GM10248 (cell line): ENCODE measurements at regions not wholly inside any gene's neighbourhood (a gene's known extent, or its start where the extent isn't known, plus 50 kb on each side); places are given as distances from the start of the nearest gene placed in this dataset.

Source experiments
- CTCF ChIA-PET: fragments of 300-600 bp; sonication (Branson Sonifier 250); formaldehyde crosslinking; extraction: SDS; loops from one replicate; lab custom pipeline; 2021; ENCODE audit warnings: antibody characterized with exemption; lab: Yijun Ruan, JAX
- POLR2A ChIA-PET: fragments of 350-650 bp; sonication (Branson Sonifier 250); formaldehyde crosslinking; extraction: SDS; loops from one replicate; lab custom pipeline; 2020; ENCODE audit warnings: antibody characterized with exemption; lab: Yijun Ruan, JAX
- DNase-seq: peaks from one replicate; pipeline ENCODE4 v3.0.0; 2012; ENCODE audit errors: extremely low spot score
- CTCF ChIP-seq: IDR thresholded peaks from 2 replicates; pipeline ENCODE4 v1.5.1; 2012; ENCODE audit warnings: mild to moderate bottlenecking, low read depth; ENCODE audit errors: extremely low read depth, missing control alignments, control extremely low read depth

GRCh38 chr10:1850971-1851527 lies 113.7 kb upstream of the ADARB2 start:
- POLR2A ChIA-PET: no interaction called here
- CTCF ChIA-PET: no interaction called here
- no peak for TF ChIP-seq CTCF
- no peak for DNase-seq

- no peak for TF ChIP-seq CTCF
- CTCF ChIA-PET: no interaction called here
- POLR2A ChIA-PET: no interaction called here
- no peak for DNase-seq
Measured at GRCh38 chr10:1847361-1847760, 110.0 kb upstream of the ADARB2 start.

- no peak for TF ChIP-seq CTCF
- ChIA-PET POLR2A (no interaction called here), CTCF (no interaction called here)
- DNase-seq: no peak
Measured at GRCh38 chr10:1846032-1846431, 108.7 kb upstream of the ADARB2 start.

- POLR2A ChIA-PET: no interaction called here
- no peak for DNase-seq
- CTCF ChIA-PET: interaction anchor here (0.6 kb wide), 1 partner anchor 8 kb away, joined by 3 read pairs; no protein-coding TSS in a partner anchor
- TF ChIP-seq CTCF: no peak
Measured at GRCh38 chr10:1841759-1842158, 104.4 kb upstream of the ADARB2 start.

- no peak for DNase-seq
- TF ChIP-seq CTCF: no peak
- POLR2A ChIA-PET: no interaction called here
- CTCF ChIA-PET: no interaction called here
Measured at GRCh38 chr10:1829712-1830111, 92.4 kb upstream of the ADARB2 start.

GRCh38 chr10:1824928-1825327 lies 87.6 kb upstream of the ADARB2 start:
- ChIA-PET CTCF (no interaction called here), POLR2A (no interaction called here)
- DNase-seq: no peak

More at GRCh38 chr10:1824928-1825327, 87.6 kb upstream of the ADARB2 start:
- no peak for TF ChIP-seq CTCF
